ENCODE measurements at regions not wholly inside any gene's neighbourhood (a gene's known extent, or its start where the extent isn't known, plus 50 kb on each side); places are given as distances from the start of the nearest gene placed in this dataset.

DNA sequence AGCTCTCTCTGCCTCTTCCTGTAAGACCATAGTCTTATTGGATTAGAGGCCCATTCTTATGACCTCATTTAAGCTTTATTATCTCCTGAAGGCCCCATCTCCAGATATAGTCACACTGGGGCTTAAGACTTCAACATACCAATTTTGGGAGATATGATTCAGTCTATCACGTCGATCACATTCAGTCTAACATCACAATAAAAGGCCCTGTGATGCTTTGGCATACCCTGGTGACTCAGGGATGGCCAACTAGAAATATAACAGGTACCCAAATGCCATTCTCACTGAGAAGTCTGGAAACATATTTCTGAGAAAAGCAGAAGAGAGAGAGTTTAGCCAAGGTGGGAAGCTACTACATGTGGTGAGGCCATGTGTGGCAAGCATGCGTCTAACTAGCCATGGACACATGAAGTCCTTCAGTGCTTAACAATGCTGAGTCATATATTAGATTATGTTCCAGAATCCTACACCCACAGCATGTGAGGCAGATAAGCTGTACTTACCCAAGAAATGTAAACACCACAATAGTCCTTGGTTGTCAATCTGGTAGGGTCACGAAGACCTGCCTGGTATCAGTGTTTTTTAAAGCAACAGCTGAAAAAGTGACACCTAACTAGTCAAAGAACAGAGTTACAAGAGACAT is 485.1 kb downstream of the FOXO1 start:
- Histone ChIP-seq H3K4me1 (no peaks in the 10 kb centered on the region), H3K4me3 (no peak overlapping the region), H3K27me3 (no peaks in the 10 kb centered on the region), H3K9me3 (no peaks in the 10 kb centered on the region), H3K36me3 (no peaks in the 10 kb centered on the region), H3K27ac (no peak overlapping the region)
- TF ChIP-seq, protein P1, sequence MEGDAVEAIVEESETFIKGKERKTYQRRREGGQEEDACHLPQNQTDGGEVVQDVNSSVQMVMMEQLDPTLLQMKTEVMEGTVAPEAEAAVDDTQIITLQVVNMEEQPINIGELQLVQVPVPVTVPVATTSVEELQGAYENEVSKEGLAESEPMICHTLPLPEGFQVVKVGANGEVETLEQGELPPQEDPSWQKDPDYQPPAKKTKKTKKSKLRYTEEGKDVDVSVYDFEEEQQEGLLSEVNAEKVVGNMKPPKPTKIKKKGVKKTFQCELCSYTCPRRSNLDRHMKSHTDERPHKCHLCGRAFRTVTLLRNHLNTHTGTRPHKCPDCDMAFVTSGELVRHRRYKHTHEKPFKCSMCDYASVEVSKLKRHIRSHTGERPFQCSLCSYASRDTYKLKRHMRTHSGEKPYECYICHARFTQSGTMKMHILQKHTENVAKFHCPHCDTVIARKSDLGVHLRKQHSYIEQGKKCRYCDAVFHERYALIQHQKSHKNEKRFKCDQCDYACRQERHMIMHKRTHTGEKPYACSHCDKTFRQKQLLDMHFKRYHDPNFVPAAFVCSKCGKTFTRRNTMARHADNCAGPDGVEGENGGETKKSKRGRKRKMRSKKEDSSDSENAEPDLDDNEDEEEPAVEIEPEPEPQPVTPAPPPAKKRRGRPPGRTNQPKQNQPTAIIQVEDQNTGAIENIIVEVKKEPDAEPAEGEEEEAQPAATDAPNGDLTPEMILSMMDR (IDR thresholded peaks at IDR 0.05) = no peak
- TF ChIP-seq POLR2A (IDR thresholded peaks at IDR 0.05) = no peak
- DNase-seq = no peak

- Histone ChIP-seq H3K4me1 (no peaks in the 10 kb centered on the region), H3K9me3 (no peaks in the 10 kb centered on the region), H3K4me3 (no peak overlapping the region), H3K27me3 (no peaks in the 10 kb centered on the region), H3K36me3 (no peaks in the 10 kb centered on the region), H3K27ac (no peak overlapping the region)
- no peak for DNase-seq
- TF ChIP-seq, protein P1 (IDR thresholded peaks at IDR 0.05) = no peak
- TF ChIP-seq POLR2A (IDR thresholded peaks at IDR 0.05) = no peak
Measured at GRCh38 chr13:40182591-40182990, 483.9 kb downstream of the FOXO1 start.

DNA sequence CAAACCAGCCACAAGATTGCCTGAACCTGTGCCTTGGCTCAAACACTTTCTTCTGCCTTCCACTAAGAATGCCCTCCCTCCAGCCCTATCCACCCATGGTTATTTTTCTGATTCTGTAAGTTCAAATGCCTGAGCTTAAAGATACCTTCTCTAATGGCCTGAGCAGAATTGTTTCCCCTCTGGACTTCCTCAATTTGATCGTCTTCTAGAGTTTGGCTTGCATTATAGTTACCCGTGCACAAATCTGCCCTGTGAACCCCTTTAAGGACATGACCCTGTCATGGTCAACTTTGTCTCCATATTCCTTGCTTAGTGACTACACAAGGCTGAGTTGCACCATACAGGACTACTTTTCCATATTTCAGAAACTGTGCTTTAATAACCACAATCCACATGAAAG is 481.0 kb downstream of the FOXO1 start:
- H3K27me3 ChIP-seq = no peaks in the 10 kb centered on the region
- no peak overlapping the region for H3K4me3 ChIP-seq
- TF ChIP-seq, protein P1 (IDR thresholded peaks at IDR 0.05) = no peak
- TF ChIP-seq POLR2A (IDR thresholded peaks at IDR 0.05) = no peak
- no peak for DNase-seq
- no peaks in the 10 kb centered on the region for H3K36me3 ChIP-seq
- peaks cover 0 to 8% (median under 1%) of the 10 kb centered on the region in 4 donors for H3K4me1 ChIP-seq
- no peaks in the 10 kb centered on the region for H3K9me3 ChIP-seq
- no peak overlapping the region for H3K27ac ChIP-seq

GRCh38 chr13:40186041-40186440 is 480.4 kb downstream of the FOXO1 start:
- H3K4me1 ChIP-seq = peaks cover 0 to 10% (median 3%) of the 10 kb centered on the region in 4 donors
- peak overlapping the region in 1 of 4 donors; percentile 77 for H3K27ac ChIP-seq
- H3K27me3 ChIP-seq = no peaks in the 10 kb centered on the region
- TF ChIP-seq, protein P1 (IDR thresholded peaks at IDR 0.05) = no peak
- no peak for TF ChIP-seq POLR2A (IDR thresholded peaks at IDR 0.05)
- no peak for DNase-seq
- no peaks in the 10 kb centered on the region for H3K36me3 ChIP-seq
- H3K4me3 ChIP-seq = no peak overlapping the region
- H3K9me3 ChIP-seq = no peaks in the 10 kb centered on the region

GRCh38 chr13:40186626-40187323 is 479.7 kb downstream of the FOXO1 start:
- Histone ChIP-seq H3K4me1 (peaks cover 0 to 14% (median 5%) of the 10 kb centered on the region in 4 donors), H3K9me3 (no peaks in the 10 kb centered on the region)
- no peak for DNase-seq

More at GRCh38 chr13:40186626-40187323, 479.7 kb downstream of the FOXO1 start:
- Histone ChIP-seq H3K36me3 (no peaks in the 10 kb centered on the region), H3K27ac (peak overlapping the region; percentile 30 to 77 (median 50)), H3K27me3 (no peaks in the 10 kb centered on the region), H3K4me3 (no peak overlapping the region)
- TF ChIP-seq, protein P1 (IDR thresholded peaks at IDR 0.05) = no peak
- TF ChIP-seq POLR2A (IDR thresholded peaks at IDR 0.05) = no peak

Measured in Peyer's patch (tissue), 4 donors.